ENCODE measurements at regions not wholly inside any gene's neighbourhood (a gene's known extent, or its start where the extent isn't known, plus 50 kb on each side); places are given as distances from the start of the nearest gene placed in this dataset.
"Not testable (repeated sequence)": the region's sequence is repeated elsewhere in the genome, so short reads cannot be mapped to it uniquely, and the experiment has no call there.

GRCh38 chr4:164060456-164060855 lies 566.0 kb downstream of the TMA16 start:
- intact Hi-C loops (cut with micrococcal nuclease), result no loop called here
- no peak overlapping the region for H3K27ac Mint-ChIP-seq
- H3K9me3 Mint-ChIP-seq, result peaks cover 7% of the 10 kb centered on the region
- H3K4me1 Mint-ChIP-seq, result no peaks in the 10 kb centered on the region
- H3K36me3 Mint-ChIP-seq (ENCODE audit: low read depth), result no peaks in the 10 kb centered on the region
- no peaks in the 10 kb centered on the region for H3K27me3 Mint-ChIP-seq
- H3K4me3 Mint-ChIP-seq, result no peak overlapping the region
- no peak for DNase-seq

DNA sequence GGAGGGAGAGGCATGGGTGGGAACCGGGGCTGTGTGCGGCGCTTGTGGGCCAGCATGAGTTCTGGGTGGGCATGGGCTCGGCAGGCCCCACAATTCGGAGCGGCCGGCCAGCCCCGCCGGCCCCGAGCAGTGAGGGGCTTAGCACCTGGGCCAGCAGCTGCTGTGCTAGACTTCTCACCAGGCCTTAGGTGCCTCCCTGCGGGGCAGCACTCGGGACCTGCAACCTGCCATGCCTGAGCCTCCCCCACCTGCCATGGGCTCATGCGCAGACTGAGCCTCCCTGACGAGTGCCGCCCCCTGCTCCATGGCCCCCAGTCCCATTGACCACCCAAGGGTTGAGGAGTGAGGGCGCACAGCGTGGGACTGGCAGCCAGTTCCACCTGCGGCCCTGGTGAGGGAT lies 573.9 kb downstream of the TMA16 start:
- intact Hi-C loops (cut with micrococcal nuclease), result no loop called here
- Mint-ChIP-seq H3K36me3 (ENCODE audit: low read depth) (no peaks in the 10 kb centered on the region), H3K4me1 (no peaks in the 10 kb centered on the region), H3K9me3 (peaks cover 17% of the 10 kb centered on the region), H3K27ac (no peak overlapping the region), H3K4me3 (no peak overlapping the region), H3K27me3 (no peaks in the 10 kb centered on the region)
- no peak for DNase-seq

GRCh38 chr4:164070625-164071024 lies 576.1 kb downstream of the TMA16 start:
- H3K27ac Mint-ChIP-seq, result no peak overlapping the region
- no peaks in the 10 kb centered on the region for H3K27me3 Mint-ChIP-seq
- no peak overlapping the region for H3K4me3 Mint-ChIP-seq
- peaks cover 10% of the 10 kb centered on the region for H3K9me3 Mint-ChIP-seq
- H3K4me1 Mint-ChIP-seq, result no peaks in the 10 kb centered on the region
- intact Hi-C loops (cut with micrococcal nuclease), result no loop called here
- H3K36me3 Mint-ChIP-seq (ENCODE audit: low read depth), result no peaks in the 10 kb centered on the region
- no peak for DNase-seq

DNA sequence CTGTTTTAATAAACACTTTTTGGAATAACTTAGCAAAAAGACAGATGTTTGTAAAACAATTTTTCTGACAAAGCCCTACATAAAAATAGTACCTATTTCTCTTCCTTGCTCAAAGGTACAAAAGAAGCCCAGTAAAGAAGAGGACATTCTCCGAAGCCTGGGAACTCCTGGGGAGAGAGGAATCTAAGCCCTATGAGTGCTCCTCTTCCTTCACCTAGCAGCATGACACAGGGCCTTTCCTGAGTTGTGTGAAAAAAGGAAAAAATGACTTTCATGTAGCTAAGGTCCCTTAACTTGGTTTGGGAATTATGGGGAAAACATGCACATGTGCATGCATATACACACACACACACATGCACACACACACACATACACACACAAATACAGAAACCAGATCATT lies 586.9 kb downstream of the TMA16 start:
- intact Hi-C loops (cut with micrococcal nuclease), result no loop called here
- Mint-ChIP-seq H3K4me3 (no peak overlapping the region), H3K9me3 (no peaks in the 10 kb centered on the region), H3K4me1 (no peaks in the 10 kb centered on the region), H3K27me3 (no peaks in the 10 kb centered on the region), H3K36me3 (ENCODE audit: low read depth) (no peaks in the 10 kb centered on the region), H3K27ac (no peak overlapping the region)
- DNase-seq, result no peak

DNA sequence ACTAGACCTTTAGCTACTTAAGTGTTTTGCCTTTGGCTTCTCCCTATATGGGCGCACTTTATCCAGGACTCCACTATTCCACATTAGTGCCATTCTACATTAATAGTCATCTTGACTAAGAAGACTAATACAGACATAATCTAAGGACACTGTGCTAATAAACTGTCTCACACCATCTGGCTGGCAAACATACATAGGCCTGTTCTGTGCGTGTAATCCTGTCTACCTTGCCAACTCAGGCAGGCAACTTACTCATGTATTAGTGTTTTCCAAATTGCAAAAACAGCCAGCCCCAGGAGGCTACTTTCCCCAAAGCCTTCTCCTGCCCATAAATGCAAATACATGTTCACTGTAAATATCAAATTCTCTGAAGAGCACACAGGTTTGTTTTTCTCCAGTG lies 587.3 kb downstream of the TMA16 start:
- Mint-ChIP-seq H3K36me3 (ENCODE audit: low read depth) (no peaks in the 10 kb centered on the region), H3K4me3 (no peak overlapping the region), H3K4me1 (no peaks in the 10 kb centered on the region), H3K9me3 (no peaks in the 10 kb centered on the region), H3K27me3 (no peaks in the 10 kb centered on the region), H3K27ac (no peak overlapping the region)
- DNase-seq, result no peak
- intact Hi-C loops (cut with micrococcal nuclease), result no loop called here

DNA sequence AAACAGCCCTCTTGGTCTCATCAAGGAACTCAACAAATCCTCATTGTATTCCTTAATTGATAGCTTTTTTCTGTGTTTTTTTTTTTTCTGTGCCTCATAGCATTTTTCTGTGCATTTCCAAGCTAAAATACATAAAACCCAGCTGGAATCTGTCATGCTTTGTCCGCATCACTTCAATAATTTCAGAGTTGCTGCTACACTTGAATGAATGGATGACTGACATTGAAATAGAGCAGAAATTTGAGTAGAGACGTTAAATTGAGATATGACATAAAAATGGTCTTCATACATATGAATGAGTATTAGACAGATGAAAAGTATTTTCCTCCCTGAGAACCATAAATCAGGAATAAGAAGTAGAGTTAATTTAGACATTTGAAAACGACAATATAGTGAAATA lies 593.2 kb downstream of the TMA16 start:
- H3K36me3 Mint-ChIP-seq (ENCODE audit: low read depth), result no peaks in the 10 kb centered on the region
- no peak overlapping the region for H3K4me3 Mint-ChIP-seq
- H3K27ac Mint-ChIP-seq, result no peak overlapping the region
- no peaks in the 10 kb centered on the region for H3K4me1 Mint-ChIP-seq
- no peak for DNase-seq
- no peaks in the 10 kb centered on the region for H3K27me3 Mint-ChIP-seq
- intact Hi-C loops (cut with micrococcal nuclease), result no loop called here
- no peaks in the 10 kb centered on the region for H3K9me3 Mint-ChIP-seq

GRCh38 chr4:164095313-164096110 lies 601.0 kb downstream of the TMA16 start:
- Mint-ChIP-seq H3K9me3 (no peaks in the 10 kb centered on the region), H3K4me1 (no peaks in the 10 kb centered on the region), H3K4me3 (no peak overlapping the region), H3K36me3 (ENCODE audit: low read depth) (no peaks in the 10 kb centered on the region), H3K27me3 (no peaks in the 10 kb centered on the region), H3K27ac (no peak overlapping the region)
- DNase-seq, result no peak
- intact Hi-C loops (cut with micrococcal nuclease), result no loop called here

DNA sequence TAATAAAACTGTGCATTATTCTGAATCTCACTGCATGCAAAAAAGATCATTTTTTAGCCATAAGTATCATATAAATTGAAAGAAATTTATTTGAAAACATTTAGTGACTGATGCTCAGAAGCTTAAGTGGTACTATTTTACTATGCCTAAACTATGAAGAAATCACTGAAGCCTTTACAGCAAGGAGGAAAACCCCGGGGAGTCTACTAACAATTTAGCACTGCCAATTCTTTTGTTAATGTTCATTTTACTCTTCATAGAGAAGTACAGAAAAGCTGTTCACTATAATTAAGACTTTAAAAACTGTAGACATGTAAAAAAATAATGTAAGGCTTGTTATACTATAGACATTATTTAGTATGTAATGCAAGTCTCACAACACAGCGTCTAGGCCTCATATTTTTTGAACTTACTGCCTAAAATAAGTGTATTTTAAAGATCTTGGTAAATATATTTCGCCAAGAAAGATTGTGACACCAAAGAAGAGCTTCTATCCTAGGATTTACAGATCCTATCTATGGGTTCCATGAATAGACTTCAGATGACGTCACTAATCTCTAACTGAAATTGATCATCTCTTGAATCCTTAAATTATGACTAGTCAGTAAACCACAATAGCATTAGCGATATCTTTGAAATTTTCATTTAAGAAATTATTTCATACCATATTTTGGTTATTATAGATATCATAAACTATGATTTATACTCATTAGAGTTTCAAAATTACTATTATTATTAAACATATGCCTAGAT lies 602.5 kb downstream of the TMA16 start:
- Mint-ChIP-seq H3K27me3 (no peaks in the 10 kb centered on the region), H3K4me1 (no peaks in the 10 kb centered on the region), H3K27ac (no peak overlapping the region), H3K4me3 (no peak overlapping the region), H3K36me3 (ENCODE audit: low read depth) (no peaks in the 10 kb centered on the region), H3K9me3 (no peaks in the 10 kb centered on the region)
- DNase-seq, result no peak
- intact Hi-C loops (cut with micrococcal nuclease), result no loop called here

GRCh38 chr4:164100741-164101365 lies 606.4 kb downstream of the TMA16 start:
- intact Hi-C loops (cut with micrococcal nuclease); DNase-seq; H3K27me3 Mint-ChIP-seq; H3K9me3 Mint-ChIP-seq; H3K4me1 Mint-ChIP-seq; H3K4me3 Mint-ChIP-seq; H3K36me3 Mint-ChIP-seq (ENCODE audit: low read depth); H3K27ac Mint-ChIP-seq: not testable (repeated sequence)

DNA sequence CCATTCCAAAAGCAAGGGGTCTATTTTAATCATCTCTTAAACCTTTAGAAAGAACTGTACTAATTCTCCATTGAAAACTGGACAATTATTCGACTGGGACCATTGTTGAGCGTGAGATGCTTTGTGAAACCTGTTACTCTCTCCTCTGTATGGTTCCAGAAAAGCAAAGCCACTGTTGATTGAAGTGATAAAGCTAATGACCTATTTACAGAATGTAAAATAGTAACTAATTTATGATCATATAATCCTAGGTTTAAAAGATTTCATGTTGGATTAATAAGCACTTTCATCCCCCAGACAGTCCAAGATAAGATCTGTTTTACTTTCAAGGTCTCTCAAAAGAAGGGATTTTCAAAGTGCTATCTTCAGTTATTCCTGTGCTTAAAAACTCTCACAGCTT lies 614.5 kb downstream of the TMA16 start:
- H3K27me3 Mint-ChIP-seq, result no peaks in the 10 kb centered on the region
- no peaks in the 10 kb centered on the region for H3K4me1 Mint-ChIP-seq
- H3K9me3 Mint-ChIP-seq, result no peaks in the 10 kb centered on the region
- intact Hi-C loops (cut with micrococcal nuclease), result no loop called here
- H3K36me3 Mint-ChIP-seq (ENCODE audit: low read depth), result no peaks in the 10 kb centered on the region
- DNase-seq, result no peak
- no peak overlapping the region for H3K4me3 Mint-ChIP-seq
- H3K27ac Mint-ChIP-seq, result no peak overlapping the region

DNA sequence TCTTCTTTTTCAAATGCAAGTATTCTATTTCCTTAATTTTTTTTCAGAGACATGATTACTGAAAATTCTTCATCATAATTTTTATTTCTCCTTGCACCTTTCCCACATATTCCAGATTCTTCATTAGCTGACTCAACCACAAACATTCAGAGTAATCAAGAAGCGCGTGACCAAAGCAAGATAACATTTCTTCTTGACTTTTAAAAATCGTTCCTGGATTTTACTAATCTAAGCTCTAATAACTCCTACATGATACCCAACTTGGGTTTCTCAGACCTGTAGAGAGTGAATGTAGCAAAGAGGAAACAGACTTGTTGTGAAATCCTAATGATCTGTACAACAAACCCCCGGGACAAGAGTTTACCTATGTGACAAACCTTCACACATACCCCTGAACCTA lies 615.0 kb downstream of the TMA16 start:
- H3K4me1 Mint-ChIP-seq, result no peaks in the 10 kb centered on the region
- intact Hi-C loops (cut with micrococcal nuclease), result no loop called here
- no peaks in the 10 kb centered on the region for H3K27me3 Mint-ChIP-seq
- no peaks in the 10 kb centered on the region for H3K9me3 Mint-ChIP-seq
- no peak overlapping the region for H3K27ac Mint-ChIP-seq
- DNase-seq, result no peak
- no peaks in the 10 kb centered on the region for H3K36me3 Mint-ChIP-seq (ENCODE audit: low read depth)
- no peak overlapping the region for H3K4me3 Mint-ChIP-seq

DNA sequence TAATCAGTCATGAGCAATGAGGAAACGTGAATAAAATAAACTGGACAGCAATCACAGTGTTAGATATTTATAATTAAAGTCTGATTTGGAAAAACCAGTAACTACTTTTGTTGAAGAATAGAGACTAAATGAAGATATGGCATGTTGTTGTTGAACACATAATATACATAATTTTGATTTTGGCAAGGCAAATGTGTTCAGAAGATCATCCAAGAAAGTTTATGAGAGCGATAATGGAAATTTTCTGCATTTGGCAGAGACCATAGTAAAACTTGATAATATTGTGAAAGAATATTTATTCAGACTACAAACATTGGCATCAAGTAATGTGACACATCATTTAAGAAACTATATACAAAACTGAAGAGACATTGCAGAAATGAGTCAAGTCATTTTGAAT lies 620.7 kb downstream of the TMA16 start:
- no peaks in the 10 kb centered on the region for H3K27me3 Mint-ChIP-seq
- no peak overlapping the region for H3K4me3 Mint-ChIP-seq
- no peaks in the 10 kb centered on the region for H3K9me3 Mint-ChIP-seq
- H3K27ac Mint-ChIP-seq, result no peak overlapping the region
- no peaks in the 10 kb centered on the region for H3K4me1 Mint-ChIP-seq
- no peak for DNase-seq
- intact Hi-C loops (cut with micrococcal nuclease), result no loop called here
- H3K36me3 Mint-ChIP-seq (ENCODE audit: low read depth), result no peaks in the 10 kb centered on the region

DNA sequence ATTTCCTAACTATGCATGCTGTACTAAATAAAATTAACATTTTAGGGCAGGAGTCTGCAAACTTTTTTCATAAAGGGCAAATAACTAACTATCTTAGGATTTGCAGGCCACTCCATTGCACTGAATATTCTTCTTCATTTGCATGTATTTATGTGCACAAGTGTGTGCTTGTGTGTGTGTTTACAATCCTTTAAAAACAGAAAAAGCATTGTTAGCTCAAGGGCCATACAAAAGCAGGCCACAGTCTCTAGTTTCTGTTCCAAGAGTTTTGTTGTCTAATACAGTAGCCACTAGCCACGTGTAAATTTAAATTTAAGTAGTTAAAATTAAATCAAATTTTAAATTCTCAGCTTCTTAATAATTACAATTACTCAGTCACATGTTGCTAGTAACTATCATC lies 621.8 kb downstream of the TMA16 start:
- intact Hi-C loops (cut with micrococcal nuclease), result no loop called here
- no peaks in the 10 kb centered on the region for H3K27me3 Mint-ChIP-seq
- no peak overlapping the region for H3K27ac Mint-ChIP-seq
- no peaks in the 10 kb centered on the region for H3K36me3 Mint-ChIP-seq (ENCODE audit: low read depth)
- no peaks in the 10 kb centered on the region for H3K9me3 Mint-ChIP-seq
- H3K4me3 Mint-ChIP-seq, result no peak overlapping the region
- DNase-seq, result no peak
- H3K4me1 Mint-ChIP-seq, result no peaks in the 10 kb centered on the region

- Mint-ChIP-seq H3K27ac (no peak overlapping the region), H3K4me1 (no peaks in the 10 kb centered on the region)
- intact Hi-C loops (cut with micrococcal nuclease), result no loop called here
Measured at GRCh38 chr4:164134388-164134787, 619.5 kb upstream of the SMIM31 start.

More at GRCh38 chr4:164134388-164134787, 619.5 kb upstream of the SMIM31 start:
- no peak for DNase-seq
- H3K4me3 Mint-ChIP-seq, result no peak overlapping the region
- H3K27me3 Mint-ChIP-seq, result no peaks in the 10 kb centered on the region
- H3K36me3 Mint-ChIP-seq (ENCODE audit: low read depth), result no peaks in the 10 kb centered on the region
- no peaks in the 10 kb centered on the region for H3K9me3 Mint-ChIP-seq

Measured in activated CD4-positive, alpha-beta T cell treated with anti-CD3 and anti-CD28 coated beads, Interleukin-2, amount 10 ng/mL, durations not matched to agents 24 days and 14 days (primary cell).